Left kidney (tissue), 1 donor: ENCODE measurements at regions not wholly inside any gene's neighbourhood (a gene's known extent, or its start where the extent isn't known, plus 50 kb on each side); places are given as distances from the start of the nearest gene placed in this dataset.

Experiments
- DNase-seq: peaks from one replicate; pipeline ENCODE4 v3.0.0-alpha.2; 2013

DNA sequence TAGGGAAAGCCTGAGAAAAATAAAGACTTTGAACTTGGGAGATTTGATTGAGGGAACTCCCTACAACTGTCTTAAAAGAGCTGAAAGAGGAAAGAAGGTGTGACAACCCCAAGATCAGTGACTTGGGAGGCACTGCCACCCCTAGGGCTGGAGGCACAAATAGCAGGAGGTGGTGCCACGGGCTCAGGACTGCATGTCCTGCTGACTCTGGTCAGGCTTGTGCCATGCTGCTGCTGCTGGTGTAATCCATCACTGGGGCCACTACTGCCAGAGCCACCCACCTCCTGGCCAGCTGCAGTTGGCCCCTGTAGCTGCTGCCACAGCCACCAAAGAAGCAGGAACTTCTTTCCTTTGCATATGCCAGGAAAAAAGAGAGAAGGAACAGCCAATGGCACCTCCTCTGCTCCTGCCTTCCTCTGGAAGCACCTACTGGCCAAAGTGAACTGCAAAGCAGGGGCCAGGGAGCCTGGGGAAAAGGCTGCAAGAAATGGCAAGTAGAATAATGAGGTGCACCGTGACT lies 730.3 kb downstream of the PTPRU start:
- DNase-seq: no peak

GRCh38 chr1:29964718-29965533 lies 728.6 kb downstream of the PTPRU start:
- no peak for DNase-seq

- DNase-seq: no peak
Measured at GRCh38 chr1:29963946-29964345, 727.6 kb downstream of the PTPRU start.

- DNase-seq: no peak
Measured at GRCh38 chr1:29962831-29963247, 726.5 kb downstream of the PTPRU start.

- no peak for DNase-seq
Measured at GRCh38 chr1:29962336-29962735, 726.0 kb downstream of the PTPRU start.

DNA sequence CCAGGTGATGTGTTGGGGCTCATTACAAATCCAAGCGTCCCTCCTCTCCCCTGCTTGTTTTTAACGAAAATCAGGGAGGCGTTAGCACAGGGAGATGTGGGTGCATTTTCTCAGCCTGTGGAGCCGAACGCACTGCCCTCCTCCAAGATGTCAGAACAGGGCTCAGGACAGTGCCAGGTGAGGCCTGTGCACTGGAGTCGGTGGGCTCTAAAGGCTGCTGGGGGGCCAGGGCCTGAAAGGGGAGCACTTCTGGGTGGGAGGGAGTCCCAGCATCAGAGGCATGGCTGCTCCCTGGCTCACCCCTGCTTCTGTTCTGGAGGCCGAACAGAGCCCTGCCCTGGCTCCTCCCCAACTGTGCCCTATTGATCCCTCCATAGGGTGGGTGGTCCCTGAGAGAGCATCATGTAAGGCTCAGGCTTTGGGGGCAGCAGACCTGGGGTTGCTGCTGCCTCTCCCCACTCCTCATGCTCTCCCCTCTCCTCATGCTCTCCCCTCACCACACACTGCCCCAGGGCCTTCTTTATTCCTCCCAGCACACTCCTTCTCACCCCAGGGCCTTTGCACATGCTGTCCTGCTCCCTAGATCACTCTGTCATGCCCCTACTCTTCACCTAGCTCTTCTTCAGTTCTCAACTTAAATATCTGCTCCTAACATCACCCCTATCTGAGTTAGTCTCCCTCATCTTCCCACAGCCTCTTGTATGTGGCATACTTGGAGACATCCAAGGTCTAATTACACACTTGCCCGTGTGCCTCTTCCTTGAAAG lies 725.2 kb downstream of the PTPRU start:
- no peak for DNase-seq

DNA sequence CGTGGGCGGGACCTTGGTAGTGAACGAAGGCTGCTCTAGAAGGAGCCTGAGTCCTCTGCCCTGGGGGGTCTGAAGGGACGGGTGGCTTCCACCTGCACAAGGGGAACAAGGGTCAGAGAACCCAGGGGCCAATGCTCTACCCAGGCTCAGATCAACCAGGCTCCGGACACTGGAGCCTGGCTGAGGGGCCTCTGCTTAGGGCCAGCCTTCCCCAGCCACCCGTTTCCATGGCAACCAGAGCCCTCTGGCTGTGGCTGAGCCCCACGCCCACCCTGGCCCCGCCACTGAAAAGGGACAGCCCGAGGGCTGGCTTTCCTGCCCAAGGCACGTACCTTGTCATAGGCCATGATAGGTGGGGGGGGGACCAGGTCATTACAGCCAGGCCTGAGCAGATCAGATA lies 724.6 kb downstream of the PTPRU start:
- DNase-seq: no peak

- no peak for DNase-seq
Measured at GRCh38 chr1:29960156-29960755, 723.9 kb downstream of the PTPRU start.

- no peak for DNase-seq
Measured at GRCh38 chr1:29959356-29959755, 723.0 kb downstream of the PTPRU start.

GRCh38 chr1:29958271-29958670 lies 721.9 kb downstream of the PTPRU start:
- no peak for DNase-seq

DNA sequence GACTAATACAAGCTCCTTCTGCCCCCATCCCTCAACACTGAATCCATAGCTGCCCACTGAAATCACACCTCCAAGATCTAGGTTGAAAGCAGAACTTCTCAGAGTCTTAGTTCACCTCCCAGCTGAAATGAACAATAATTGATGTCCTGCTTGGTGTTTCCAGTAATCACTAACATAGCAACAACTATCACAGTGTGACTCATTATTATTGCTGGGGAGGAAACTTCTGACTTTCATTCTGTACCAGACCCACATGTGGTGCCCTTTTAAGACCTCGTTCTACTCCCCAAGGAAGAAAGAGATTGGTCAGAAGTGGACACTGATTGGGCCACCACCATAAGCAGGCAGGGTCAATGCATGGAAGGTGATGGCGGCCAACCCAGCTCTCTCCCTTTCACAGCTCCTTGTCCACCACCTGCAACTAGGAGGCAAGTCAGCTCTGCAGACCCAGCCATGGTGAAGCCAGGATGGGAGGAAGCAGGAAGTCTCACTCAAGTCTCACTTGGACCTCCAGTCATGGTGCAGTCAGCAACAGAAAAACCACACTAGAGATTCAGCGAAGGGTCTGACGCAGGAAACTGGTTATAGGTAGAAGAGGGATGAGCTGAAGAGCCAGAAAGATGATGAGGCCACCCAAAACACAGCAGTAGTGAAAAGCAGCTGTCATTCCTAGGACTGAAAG lies 720.2 kb downstream of the PTPRU start:
- DNase-seq: no peak

- no peak for DNase-seq
Measured at GRCh38 chr1:29954591-29954990, 718.3 kb downstream of the PTPRU start.

DNA sequence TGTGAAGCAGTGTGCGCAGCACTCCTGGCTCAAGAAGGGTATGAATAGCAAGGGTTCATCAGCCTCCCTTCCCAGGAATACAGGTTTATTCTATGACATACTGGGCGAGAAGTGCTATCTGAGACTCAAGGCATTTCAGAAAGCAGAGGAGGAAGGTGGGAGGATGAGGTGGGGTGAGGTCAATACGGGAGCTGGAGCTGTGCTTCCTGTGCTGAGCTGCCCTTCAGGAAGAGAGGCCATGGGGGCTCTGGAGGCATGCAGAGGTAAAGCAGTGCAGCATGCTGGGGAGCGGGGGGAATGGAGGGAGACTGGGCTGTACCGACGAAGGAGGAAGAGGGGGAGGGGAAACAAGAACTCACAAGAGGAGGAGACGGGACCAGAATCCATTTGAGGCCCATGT lies 717.6 kb downstream of the PTPRU start:
- DNase-seq: peak; percentile 25

GRCh38 chr1:29949676-29950075 lies 713.4 kb downstream of the PTPRU start:
- no peak for DNase-seq

GRCh38 chr1:29948581-29948980 lies 712.3 kb downstream of the PTPRU start:
- DNase-seq: no peak

DNA sequence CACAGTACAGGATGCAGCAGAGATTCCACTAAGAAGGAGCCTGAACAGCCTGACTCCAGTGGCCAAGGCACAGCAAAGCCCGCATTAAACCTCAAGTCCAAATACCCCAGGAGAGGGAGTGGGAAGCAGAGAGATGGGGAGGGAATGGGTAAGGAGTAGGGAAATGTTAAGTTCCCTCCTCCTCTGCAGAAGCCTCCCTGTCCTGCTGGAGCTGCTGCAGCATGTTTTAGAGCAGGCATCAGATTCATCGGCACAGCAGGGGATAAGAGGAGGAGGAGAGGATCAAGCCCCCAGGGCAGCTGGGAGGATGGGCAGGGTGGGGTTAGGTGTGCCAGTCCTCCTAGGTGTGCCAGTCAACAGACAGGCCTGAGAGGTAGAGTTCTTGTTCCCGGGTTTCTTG lies 709.7 kb downstream of the PTPRU start:
- DNase-seq: no peak

GRCh38 chr1:29945426-29945825 lies 709.1 kb downstream of the PTPRU start:
- DNase-seq: no peak

GRCh38 chr1:29944253-29944905 lies 708.1 kb downstream of the PTPRU start:
- DNase-seq: no peak

- DNase-seq: no peak
Measured at GRCh38 chr1:29943034-29943433, 706.7 kb downstream of the PTPRU start.

- DNase-seq: no peak
Measured at GRCh38 chr1:29939079-29939478, 702.8 kb downstream of the PTPRU start.

- DNase-seq: no peak
Measured at GRCh38 chr1:29937356-29937755, 701.0 kb downstream of the PTPRU start.

DNA sequence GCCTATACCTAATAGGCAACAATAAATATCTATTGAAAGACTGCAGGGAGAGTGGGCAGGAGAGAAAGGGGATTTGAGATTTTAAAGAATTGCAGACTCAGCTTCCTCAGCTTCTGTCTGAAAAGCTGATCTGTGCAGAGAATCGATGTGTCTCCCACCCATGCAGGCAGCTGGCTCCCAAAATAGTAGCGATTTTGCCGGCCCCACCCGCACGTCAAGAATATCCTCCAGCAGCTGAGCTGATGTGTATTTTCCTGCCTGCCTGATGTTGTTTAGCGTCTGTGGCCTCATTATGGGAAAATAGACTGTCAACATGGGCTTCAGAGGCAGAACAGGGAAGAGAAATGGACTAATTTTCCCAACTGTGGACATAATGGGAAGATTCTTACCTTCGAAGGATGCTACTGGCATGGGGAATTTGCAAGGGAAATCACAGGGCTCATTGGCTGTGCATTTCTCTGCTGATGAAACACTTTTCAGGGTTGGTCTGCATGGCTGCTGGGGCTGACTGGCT lies 699.8 kb downstream of the PTPRU start:
- no peak for DNase-seq
